NCI-H128 (cell line): ENCODE measurements at regions not wholly inside any gene's neighbourhood (a gene's known extent, or its start where the extent isn't known, plus 50 kb on each side); places are given as distances from the start of the nearest gene placed in this dataset.

Experiments used
- DNase-seq: peaks from one replicate; lab custom pipeline; 2025; ENCODE audit not compliant: unreplicated experiment; lab: John Stamatoyannopoulos, UW

DNA sequence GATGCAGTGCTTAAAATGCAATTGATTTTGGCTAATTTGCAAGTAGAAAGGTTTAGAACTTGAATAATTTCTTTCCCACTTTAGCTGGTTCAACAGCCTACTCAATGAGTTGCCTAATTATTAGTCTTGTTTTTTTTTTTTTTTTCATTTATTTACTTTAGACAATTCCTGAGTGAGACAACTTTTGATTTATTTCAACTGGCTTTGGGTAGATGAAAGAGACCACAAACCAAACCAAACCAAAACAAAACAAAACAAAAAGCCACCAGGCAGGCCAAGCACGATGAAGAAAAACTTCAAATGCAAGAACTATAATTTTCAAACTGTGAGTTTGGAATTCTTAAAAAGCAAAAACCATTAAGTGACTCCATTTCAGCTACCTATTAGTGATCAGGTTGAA lies 469.9 kb downstream of the GBE1 start:
- DNase-seq, result no peak

DNA sequence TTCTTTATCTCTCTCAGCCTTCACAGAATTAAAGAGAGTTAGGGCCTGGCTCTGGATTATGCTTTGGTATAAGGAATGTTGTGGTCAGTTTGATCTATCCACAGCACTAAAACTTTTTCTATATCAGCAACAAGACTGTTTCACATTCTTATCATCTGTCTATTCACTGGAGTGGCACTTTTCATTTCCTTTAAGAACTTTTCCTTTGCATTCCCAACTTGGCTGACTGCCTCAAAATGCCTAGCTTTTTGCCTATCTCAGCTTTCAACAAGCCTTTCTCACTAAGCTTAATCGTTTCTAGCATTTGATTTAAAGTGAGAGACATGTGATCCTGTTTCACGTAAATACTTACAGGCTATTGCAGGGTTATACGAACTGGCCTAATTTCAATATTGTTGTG lies 471.8 kb downstream of the GBE1 start:
- no peak for DNase-seq

DNA sequence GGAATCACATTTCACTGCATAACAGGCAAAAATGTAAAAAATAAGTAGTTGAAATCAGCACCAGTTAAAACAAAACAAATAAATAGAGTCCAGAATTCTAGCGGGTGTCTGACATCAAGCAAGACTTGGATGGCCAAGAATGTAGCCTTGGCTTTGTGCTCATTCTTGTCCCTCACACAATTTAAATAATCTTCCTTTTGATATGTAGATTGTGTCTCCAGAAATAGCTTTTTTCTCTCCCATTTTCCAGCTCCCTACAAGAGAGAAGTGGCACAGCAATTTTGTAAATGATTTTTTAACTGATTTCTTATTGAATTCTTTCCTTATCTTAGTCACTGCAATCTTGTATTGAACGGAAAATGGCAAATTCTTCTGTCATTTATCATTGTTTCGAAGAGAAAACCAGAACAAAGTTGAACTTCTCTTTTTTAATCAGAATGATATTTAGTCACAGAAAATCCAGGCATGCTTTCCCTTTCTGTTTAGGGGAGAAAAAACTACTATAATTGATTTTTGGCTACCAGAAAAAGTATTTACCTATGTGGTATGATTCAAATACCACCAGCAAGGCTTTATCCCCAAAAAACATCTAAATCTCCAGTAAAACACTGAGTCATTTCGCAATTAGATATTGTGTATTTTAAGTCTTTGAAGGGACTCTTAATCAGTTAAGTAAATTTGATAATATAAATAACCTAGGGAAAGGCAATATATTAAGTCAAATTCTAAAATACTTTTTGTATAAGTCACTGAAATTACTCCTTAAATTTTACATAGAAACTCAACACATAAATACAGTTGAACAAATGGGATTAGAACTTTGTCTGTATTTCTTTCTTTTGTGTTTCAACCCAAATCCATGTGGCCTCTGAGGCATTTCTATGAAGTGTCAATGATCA lies 481.7 kb downstream of the GBE1 start:
- DNase-seq, result no peak

DNA sequence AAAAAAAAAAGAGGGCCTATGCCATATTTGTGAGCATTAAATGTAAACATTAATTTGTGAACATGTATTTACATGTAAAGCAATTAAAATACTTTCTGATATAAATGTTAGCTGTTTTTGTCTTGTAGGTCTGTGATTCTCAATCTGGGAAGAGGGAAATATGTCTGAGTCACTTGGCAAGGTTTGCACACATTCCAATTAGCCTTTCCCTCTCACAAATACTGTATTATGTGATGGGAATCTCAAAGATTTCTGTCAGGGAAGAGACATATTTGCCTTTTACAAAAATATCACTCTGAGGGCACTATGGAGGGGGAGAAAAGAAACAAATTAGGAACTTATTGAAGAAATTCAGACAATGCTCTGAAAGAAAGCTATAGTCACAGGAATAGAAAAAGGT lies 483.6 kb downstream of the GBE1 start:
- DNase-seq, result no peak

DNA sequence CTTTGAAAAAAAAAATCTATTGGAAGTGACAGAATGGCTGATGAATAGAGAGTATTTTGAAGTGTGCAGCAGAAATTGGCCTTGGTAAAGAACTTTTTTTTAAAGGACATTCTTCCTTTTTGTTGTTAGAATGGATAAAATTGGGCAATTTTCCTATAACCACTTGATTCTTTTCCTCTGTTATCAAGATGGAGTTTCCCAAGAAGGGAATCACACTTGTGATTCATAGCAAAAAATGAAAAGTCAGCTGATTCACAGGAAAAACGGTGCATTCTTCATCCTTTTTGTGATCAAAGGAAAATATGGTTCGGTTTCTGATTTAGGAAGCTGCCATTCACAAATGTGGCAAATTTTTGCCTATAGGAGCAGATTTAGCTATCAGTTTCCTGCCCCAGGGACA lies 486.8 kb downstream of the GBE1 start:
- DNase-seq, result no peak

DNA sequence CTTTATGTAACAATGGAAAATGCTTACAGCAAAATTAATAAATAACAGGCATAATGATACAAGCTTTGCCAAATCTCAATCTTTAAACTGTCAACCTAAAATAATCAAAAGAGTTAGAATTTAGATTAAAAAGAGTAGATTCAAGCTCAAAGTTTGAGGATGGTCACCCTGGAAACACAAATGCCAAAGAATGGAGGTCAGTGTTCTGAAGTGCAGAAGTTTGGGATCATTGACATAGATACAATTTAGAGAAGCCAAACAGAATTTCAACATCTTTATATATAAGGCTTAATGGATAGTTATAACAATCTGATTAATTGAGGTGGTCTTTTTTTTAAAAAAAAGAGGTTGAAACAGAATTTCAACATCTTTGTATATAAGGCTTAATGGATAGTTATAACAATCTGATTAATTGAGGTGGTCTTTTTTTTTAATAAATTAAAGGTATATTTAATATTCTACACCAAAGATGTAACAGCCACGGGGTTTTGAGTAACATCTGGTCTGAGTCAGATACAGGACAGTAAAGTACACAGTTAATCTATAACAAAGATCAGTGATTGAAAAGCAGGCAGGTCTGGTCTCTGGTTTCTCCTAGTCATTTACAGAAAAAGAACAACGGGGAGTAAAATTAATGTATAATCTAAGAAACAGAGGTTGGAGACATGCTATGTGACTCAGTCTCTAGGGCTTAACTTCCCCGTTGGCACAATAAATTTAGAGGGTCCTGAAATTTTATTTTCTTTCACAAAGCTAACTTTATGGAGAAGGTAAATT lies 490.7 kb downstream of the GBE1 start:
- DNase-seq, result no peak

DNA sequence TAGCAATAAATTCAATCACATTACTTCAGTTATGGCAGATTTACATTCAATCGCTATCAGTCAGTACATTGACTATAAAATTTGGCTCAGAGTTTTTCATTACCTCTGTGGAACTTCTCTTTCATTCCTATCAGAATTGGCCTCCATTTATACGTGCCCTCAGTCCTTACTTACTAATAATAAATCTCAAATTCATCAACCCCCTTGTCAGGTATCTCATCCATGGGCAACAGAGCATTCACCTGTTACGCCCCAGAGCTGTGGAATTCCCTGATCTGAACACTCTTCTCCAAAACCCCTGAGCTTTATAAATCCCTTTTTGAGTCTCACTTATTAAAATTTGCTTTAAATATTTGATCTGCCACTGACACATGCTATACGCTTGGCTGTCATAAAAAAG lies 492.9 kb downstream of the GBE1 start:
- no peak for DNase-seq

DNA sequence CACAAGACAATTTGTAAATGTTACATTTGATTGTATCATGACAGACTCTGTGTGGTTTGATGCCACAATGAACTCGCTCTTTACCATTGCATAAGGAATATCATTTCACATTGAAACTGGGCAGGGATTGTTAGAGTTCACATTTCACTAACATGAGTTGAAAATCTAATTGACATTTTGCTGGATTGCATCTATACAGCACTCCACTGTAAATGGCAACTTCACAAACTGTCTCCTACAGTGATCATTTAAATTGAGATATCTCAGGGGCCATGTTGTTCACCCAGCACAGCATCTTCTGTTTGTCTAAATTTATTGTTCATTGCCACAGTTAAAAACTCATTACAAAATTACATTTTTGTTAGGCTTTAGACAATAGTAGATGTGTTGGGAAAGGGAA lies 499.4 kb downstream of the GBE1 start:
- DNase-seq, result no peak

DNA sequence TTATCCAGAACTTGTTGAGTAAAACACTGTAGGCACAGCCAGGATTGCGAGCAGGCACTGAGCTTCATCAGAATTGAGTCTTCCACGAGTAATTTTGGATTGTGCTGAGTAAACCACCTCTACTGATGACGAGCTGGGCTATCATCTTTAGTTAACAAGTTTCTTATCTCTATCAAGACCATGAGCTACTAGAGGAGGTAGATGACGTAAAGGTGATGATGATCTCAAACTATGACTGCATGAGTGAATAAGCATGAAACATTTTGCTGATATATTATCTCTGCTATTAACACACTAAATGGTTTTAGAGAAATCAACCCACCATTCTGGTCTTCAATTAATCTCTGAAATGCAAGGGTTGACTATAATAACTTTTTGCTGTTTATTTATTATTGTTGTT lies 506.0 kb downstream of the GBE1 start:
- no peak for DNase-seq

DNA sequence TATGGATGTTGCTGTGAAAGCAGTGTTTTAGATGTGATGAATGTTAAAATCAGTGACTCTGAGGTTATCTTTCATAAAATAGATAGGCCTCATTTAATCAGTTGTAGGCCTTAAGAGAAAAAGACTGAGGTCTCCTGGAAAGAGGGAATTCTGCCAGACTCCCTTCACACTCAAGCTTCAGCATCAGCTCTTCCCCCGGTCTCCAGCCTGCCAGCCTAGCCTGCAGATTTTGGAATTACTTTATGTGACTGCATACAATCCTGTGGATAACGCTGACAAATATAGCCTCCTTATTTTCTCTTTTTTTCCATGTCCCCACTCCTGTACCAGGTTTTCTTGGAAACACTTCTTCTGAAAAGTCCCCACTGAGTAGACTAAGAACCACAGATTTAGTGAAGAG lies 510.3 kb downstream of the GBE1 start:
- no peak for DNase-seq

DNA sequence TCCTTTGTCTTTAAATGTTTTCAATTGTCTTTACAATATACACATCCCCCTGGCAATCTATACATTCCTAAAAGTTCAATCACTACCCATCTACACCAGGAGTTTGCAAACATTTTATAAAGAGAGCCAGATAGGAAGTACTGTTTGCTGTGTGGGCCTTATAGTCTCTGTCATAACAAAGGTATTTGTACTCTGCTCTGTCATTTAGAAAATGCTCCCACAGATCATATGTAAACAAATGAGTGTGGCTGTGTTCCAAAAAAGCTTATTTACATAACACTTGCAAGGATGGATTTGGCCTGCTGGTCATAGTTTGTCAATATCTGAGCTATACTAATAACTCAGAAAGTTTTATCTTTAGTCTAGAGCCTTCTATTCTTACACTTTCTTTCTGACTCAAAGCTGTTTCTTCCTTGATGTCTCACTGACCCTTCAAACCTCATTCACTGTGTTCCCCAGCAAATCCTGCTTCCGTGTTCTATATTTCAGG lies 511.9 kb downstream of the GBE1 start:
- no peak for DNase-seq

DNA sequence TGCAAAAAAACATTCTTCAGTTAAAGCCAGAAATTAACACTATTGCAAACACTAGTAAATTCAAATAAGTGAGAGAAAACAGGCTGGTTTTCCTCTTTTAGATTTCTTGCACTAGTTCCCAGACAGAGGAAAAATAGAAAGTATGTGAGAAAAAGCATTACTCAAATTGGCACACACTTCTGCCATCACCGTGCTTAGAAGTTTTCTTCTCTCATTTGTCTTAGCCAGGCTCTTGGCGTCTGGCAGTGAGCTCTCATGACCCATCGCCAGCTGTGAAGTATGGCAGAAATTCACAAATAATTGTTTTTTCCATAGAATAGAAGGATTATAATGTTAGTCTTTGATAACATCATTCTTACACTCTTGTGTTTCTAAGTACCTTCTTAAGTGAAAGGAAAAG lies 515.9 kb downstream of the GBE1 start:
- DNase-seq, result no peak

DNA sequence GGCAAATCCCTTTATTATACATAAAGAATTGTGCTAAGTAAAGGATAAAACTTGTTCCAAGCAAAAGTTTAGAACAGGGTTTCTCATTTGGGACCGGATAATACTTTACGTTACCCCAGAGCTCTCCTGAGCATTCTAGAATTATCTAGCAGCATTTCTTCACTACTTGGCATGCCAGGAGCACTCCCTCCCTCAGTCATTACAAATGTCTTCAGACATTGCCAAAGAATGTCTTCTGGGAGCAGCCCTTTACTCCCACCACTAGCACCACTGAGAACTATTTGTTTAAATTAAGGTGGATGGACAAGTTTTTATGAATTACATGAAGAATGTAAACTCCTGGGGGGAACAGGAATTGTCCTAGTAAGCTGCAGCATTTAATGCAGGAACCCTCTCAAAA lies 516.4 kb downstream of the GBE1 start:
- no peak for DNase-seq

DNA sequence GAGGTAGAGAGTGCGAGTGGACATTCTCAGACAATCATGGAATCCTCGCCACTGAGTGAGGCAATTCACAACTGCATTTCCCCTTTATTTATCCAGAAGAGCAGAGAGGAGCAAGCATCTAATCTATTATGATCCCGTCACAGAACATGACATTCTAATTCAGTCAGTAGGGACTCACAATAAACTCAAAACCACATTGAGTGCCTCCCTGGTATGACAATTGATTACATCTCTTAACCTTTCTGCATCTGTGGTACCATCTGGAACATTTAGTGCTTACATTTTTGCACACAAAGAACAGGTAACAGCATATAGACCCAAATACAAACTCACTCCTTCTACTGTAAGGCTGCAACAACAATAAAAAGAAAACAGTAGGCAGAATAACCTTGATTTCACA lies 517.2 kb downstream of the GBE1 start:
- no peak for DNase-seq

DNA sequence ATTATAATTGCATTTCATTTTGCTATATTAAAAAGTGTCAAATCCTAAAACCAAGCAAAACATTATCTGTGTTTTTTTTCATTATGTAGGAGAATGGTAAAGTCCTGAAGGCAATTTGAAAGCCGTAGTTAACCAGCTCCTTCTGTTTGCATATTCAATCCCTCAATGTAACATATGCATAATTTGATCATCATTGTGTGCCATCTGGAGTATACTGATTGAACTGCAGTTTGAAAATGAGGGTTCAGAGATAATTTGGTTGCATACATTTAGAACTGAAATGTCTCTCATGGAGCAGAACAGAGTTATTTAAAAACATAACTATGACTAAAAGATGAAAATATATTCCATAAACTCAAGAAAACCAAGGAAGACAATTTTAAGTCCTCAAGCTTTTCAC lies 518.6 kb downstream of the GBE1 start:
- no peak for DNase-seq

DNA sequence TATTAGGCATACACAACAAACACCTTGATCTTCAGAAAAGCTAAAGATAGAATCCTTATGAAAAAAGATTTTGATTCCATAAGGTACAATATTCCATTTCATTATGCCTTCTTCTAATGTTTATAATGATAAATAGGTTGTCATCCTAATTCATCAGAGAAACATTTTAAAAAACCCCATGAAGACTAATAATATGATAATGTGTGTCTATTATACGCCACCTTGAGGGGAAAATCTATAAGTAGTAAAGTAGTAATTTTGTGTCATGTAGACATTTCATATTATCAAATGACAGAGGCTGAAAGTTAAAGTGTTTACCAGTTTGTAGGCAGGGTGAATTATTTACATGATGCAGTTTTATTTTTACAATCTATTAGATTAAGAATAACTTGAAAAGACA lies 524.3 kb downstream of the GBE1 start:
- no peak for DNase-seq

DNA sequence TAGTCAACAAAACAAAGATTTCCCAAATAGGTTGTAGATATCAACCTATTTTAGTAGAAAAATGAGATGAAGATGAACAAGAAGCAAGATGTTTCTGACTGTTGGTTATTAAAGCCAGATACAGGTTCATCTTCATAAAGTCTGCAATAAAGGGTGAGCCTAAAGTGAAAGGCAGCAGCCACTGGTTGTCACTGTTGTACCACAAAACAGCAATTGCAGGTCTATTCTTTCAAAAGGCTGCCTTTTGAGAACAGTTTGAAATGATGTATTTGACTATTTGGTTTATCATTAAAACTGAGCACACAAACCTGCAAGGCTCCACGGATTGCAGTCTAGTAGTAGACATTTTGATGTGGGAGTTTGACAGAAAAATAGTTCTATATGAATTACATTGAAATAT lies 543.4 kb downstream of the GBE1 start:
- no peak for DNase-seq

DNA sequence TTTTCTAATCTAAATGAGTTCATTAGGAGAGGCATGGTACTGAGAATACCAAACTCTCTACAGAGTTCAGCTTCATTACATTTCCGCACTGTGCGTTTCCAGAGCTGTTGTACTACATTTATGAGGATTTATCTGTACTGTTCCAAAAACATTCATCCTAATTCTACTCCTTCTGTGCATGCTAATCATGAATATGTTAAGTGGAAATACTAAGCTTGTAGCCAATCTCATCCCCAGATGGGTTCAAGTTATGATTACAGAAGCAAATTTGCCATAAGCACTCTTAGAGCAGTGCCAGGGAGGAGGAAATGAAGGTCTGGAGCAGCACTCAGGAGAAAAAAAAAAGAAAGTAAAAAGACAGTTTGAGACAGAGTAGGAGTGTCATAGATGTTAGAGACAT lies 544.3 kb downstream of the GBE1 start:
- no peak for DNase-seq

DNA sequence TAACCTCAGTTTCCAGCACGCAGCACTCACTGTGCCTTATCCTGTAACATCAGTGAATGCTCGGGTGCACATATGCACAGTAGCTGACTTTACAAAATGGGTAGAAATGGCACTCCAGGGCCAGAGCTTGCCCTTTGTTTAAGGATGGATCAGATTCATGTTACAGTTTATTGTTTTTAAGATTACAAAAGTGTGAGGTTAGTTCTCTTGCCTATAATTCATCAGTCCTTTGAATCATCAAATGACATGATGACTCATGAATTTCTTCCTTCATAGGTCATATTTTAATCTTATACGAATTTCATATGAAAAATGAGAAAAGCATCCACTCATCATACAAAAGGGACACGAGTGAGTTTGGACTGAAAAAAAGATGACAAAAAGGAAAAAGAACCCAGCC lies 545.3 kb downstream of the GBE1 start:
- no peak for DNase-seq

DNA sequence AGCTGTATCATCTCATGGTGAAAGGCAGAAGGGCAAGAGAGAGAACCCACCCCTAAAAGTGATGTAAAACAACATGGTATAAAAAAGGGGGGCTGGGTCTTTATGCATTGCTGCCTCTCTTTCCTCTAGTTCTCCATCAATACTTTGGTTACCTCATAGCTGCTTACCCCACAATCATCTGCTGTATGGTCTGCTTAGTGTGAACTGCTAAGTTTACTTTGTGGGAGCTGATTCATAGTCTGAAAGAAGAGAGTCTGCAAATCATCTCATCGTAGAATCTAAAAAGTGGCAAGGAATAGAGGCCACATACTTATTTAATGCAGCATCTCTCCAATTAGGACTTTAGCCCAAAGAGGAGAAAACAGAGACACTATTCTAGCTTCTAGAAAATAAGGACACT lies 546.8 kb downstream of the GBE1 start:
- no peak for DNase-seq

DNA sequence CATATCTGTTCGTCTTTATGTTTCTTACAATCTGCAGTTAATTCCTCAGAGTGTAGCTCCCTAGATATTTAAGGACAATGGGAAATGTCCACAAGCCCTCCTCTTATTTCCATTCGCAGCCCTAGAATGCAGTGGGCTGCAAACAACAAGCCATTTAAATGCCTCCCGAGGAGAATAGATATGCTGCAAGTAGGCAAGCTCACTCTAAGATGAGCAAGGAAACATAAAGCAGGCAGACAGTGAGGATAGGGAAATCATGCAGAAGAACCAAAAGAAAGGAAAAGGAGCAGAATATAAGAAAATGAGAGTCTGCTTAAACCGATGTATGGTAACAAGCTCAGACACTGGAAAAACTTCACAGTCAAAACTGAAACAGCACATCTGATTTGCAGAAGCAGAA lies 561.9 kb downstream of the GBE1 start:
- no peak for DNase-seq

DNA sequence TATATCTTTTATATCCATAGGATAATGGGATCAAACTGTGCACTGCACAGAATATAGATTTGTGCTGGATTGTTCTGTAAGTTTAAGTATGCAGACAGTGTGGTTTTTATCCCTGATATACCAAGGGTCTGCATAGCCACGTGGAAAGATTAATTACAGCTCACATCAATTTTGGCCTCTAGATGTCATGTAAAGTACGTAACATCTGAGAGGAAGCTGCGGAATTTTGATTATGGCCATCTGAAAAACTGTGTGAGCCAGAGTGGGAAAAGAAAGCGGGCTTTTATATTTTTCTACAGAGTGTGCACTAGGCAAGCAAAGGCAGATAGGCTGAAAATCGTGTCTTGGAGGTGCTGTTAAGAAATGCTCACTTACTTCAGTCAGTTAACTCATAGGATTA lies 562.7 kb downstream of the GBE1 start:
- no peak for DNase-seq
